SU-DHL-6 (cell line): ENCODE measurements at regions not wholly inside any gene's neighbourhood (a gene's known extent, or its start where the extent isn't known, plus 50 kb on each side); places are given as distances from the start of the nearest gene placed in this dataset.
"Not testable (repeated sequence)": the region's sequence is repeated elsewhere in the genome, so short reads cannot be mapped to it uniquely, and the experiment has no call there.

Experiments used
- EZH2phosphoT487 ChIP-seq: fragments of 200-600 bp; sonication (generic), shearing (Covaris generic); conservative IDR thresholded peaks from 2 replicates; pipeline ENCODE4 v1.6.1; 2018; ENCODE audit warnings: mild to moderate bottlenecking, antibody characterized with exemption, low read length, moderate library complexity, mixed read lengths
- TF ChIP-seq, protein P1 (sequence below): fragments of 200-600 bp; sonication (generic); IDR thresholded peaks from one replicate; pipeline ENCODE4 v1.5.1; 2017; ENCODE audit warnings: antibody characterized with exemption, mild to moderate bottlenecking, low read length, moderate library complexity; ENCODE audit not compliant: insufficient read depth, poor library complexity, severe bottlenecking

DNA sequence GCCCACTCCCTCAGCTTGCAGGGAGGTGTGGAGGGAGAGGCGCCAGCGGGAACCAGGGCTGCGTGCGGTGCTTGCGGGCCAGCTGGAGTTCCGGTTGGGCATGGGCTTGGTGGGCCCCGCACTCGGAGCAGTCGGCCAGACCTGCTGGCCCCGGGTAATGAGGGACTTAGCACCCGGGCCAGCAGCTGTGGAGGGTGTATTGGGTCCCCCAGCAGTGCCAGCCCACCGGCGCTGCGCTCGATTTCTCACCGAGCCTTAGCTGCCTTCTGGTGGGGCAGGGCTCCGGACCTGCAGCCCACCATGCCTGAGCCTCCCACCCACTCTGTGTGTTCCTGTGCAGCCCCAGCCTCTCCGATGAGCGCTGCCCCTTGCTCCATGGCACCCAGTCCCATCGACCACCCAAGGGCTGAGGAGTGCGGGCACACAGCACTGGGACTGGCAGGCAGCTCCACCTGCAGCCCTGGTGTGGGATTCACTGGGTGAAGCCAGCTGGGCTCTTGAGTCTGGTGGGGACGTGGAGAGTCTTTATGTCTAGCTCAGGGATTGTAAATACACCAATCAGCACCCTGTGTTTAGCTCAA lies 254.0 kb downstream of the DSC3 start:
- TF ChIP-seq, protein P1, sequence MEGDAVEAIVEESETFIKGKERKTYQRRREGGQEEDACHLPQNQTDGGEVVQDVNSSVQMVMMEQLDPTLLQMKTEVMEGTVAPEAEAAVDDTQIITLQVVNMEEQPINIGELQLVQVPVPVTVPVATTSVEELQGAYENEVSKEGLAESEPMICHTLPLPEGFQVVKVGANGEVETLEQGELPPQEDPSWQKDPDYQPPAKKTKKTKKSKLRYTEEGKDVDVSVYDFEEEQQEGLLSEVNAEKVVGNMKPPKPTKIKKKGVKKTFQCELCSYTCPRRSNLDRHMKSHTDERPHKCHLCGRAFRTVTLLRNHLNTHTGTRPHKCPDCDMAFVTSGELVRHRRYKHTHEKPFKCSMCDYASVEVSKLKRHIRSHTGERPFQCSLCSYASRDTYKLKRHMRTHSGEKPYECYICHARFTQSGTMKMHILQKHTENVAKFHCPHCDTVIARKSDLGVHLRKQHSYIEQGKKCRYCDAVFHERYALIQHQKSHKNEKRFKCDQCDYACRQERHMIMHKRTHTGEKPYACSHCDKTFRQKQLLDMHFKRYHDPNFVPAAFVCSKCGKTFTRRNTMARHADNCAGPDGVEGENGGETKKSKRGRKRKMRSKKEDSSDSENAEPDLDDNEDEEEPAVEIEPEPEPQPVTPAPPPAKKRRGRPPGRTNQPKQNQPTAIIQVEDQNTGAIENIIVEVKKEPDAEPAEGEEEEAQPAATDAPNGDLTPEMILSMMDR: not testable (repeated sequence)
- not testable (repeated sequence) for TF ChIP-seq EZH2phosphoT487
